ENCODE measurements at regions not wholly inside any gene's neighbourhood (a gene's known extent, or its start where the extent isn't known, plus 50 kb on each side); places are given as distances from the start of the nearest gene placed in this dataset.

- Mint-ChIP-seq H3K36me3 (ENCODE audit: low read depth, unreplicated experiment) (no peaks in the 10 kb centered on the region), H3K4me1 (ENCODE audit: low read depth, unreplicated experiment) (peaks cover 11% of the 10 kb centered on the region), H3K27ac (ENCODE audit: unreplicated experiment) (no peak overlapping the region), H3K9me3 (ENCODE audit: unreplicated experiment) (peaks cover 2% of the 10 kb centered on the region), H3K27me3 (ENCODE audit: low read depth, unreplicated experiment) (peaks cover 6% of the 10 kb centered on the region), H3K4me3 (ENCODE audit: unreplicated experiment) (no peak overlapping the region)
- Histone ChIP-seq H3K27ac (ENCODE audit: low read depth, low read length) (no peak overlapping the region), H3K36me3 (ENCODE audit: insufficient read depth, low read length) (no peaks in the 10 kb centered on the region), H2AFZ (ENCODE audit: low read depth, low read length) (no peak overlapping the region), H3K27me3 (ENCODE audit: insufficient read depth, low read length) (peaks cover 7% of the 10 kb centered on the region), H4K20me1 (ENCODE audit: insufficient read depth, low read length) (no peaks in the 10 kb centered on the region), H3K4me1 (ENCODE audit: insufficient read depth, low read length) (no peaks in the 10 kb centered on the region), H3K9ac (ENCODE audit: low read length) (no peak overlapping the region), H3K79me2 (ENCODE audit: insufficient read depth, low read length) (no peaks in the 10 kb centered on the region), H3K4me3 (ENCODE audit: insufficient read depth, low read depth, low read length) (no peak overlapping the region), H3K4me2 (ENCODE audit: low read length) (no peak overlapping the region), H3K9me3 (ENCODE audit: insufficient read depth, low read depth, low read length) (no peaks in the 10 kb centered on the region)
- TF ChIP-seq EZH2 (IDR thresholded peaks at IDR 0.05; ENCODE audit: insufficient read depth, low read length) (no peak), CTCF (IDR thresholded peaks at IDR 0.05; ENCODE audit: insufficient read depth, low read depth, low read length) (peak; percentile 7)
- FAIRE-seq (no peak), DNase-seq (ENCODE audit: low read depth) (no peak)
Measured at GRCh38 chr18:76658627-76659026, 163.6 kb upstream of the ZNF516 start.

GRCh38 chr18:76657911-76658470, 162.9 kb upstream of the ZNF516 start:
- H3K4me1 ChIP-seq (ENCODE audit: insufficient read depth, low read length): no peaks in the 10 kb centered on the region
- TF ChIP-seq EZH2 (IDR thresholded peaks at IDR 0.05; ENCODE audit: insufficient read depth, low read length) (no peak), CTCF (IDR thresholded peaks at IDR 0.05; ENCODE audit: insufficient read depth, low read depth, low read length) (no peak)
- peaks cover 6% of the 10 kb centered on the region for H3K27me3 Mint-ChIP-seq (ENCODE audit: low read depth, unreplicated experiment)

More at GRCh38 chr18:76657911-76658470, 162.9 kb upstream of the ZNF516 start:
- Mint-ChIP-seq H3K36me3 (ENCODE audit: low read depth, unreplicated experiment) (no peaks in the 10 kb centered on the region), H3K4me1 (ENCODE audit: low read depth, unreplicated experiment) (peaks cover 11% of the 10 kb centered on the region), H3K9me3 (ENCODE audit: unreplicated experiment) (no peaks in the 10 kb centered on the region), H3K4me3 (ENCODE audit: unreplicated experiment) (no peak overlapping the region), H3K27ac (ENCODE audit: unreplicated experiment) (no peak overlapping the region)
- DNase-seq (ENCODE audit: low read depth) (no peak), FAIRE-seq (no peak)
- H3K27ac ChIP-seq (ENCODE audit: low read depth, low read length): no peak overlapping the region
- no peaks in the 10 kb centered on the region for H4K20me1 ChIP-seq (ENCODE audit: insufficient read depth, low read length)
- no peak overlapping the region for H3K4me2 ChIP-seq (ENCODE audit: low read length)
- no peak overlapping the region for H3K9ac ChIP-seq (ENCODE audit: low read length)
- H2AFZ ChIP-seq (ENCODE audit: low read depth, low read length): no peak overlapping the region
- no peaks in the 10 kb centered on the region for H3K36me3 ChIP-seq (ENCODE audit: insufficient read depth, low read length)
- peaks cover 7% of the 10 kb centered on the region for H3K27me3 ChIP-seq (ENCODE audit: insufficient read depth, low read length)
- H3K4me3 ChIP-seq (ENCODE audit: insufficient read depth, low read depth, low read length): no peak overlapping the region
- no peaks in the 10 kb centered on the region for H3K79me2 ChIP-seq (ENCODE audit: insufficient read depth, low read length)
- no peaks in the 10 kb centered on the region for H3K9me3 ChIP-seq (ENCODE audit: insufficient read depth, low read depth, low read length)

Measured in astrocyte (in vitro differentiated cells and primary cell).